ENCODE measurements at regions not wholly inside any gene's neighbourhood (a gene's known extent, or its start where the extent isn't known, plus 50 kb on each side); places are given as distances from the start of the nearest gene placed in this dataset.

DNA sequence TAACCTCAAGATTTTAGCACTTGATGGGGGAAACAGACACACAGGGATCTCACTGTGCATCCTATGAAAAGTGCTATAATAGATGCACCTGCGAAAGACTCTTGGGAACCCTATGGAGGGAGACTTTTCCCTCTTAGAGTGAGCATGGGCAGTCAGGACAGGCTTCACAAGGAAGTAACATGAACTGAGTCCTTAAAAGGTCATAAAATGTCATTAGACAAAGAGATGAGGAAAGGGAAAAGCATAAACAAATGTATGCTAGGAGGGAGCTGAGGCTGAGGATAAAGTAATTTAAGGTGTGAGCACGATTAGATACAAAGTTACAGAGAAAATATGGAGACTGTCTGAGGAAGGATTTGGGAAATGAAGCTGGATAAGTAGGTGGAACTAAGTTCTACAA, 60.6 kb upstream of the MIER3 start:
- H3K27me3 ChIP-seq (replicated peaks; ENCODE audit: control insufficient read depth, insufficient read depth, low read length): no peaks in the 10 kb centered on the region
- no peak for DNase-seq (ENCODE audit: extremely low read depth, insufficient read length)
- no peaks in the 10 kb centered on the region for H3K36me3 ChIP-seq (ENCODE audit: control insufficient read depth, insufficient read depth, low read length)
- TF ChIP-seq CTCF (IDR thresholded peaks at IDR 0.05; ENCODE audit: insufficient read depth, low read length, poor library complexity, severe bottlenecking): no peak
- no peak overlapping the region for H3K4me3 ChIP-seq (replicated peaks; ENCODE audit: low read depth, low read length)

DNA sequence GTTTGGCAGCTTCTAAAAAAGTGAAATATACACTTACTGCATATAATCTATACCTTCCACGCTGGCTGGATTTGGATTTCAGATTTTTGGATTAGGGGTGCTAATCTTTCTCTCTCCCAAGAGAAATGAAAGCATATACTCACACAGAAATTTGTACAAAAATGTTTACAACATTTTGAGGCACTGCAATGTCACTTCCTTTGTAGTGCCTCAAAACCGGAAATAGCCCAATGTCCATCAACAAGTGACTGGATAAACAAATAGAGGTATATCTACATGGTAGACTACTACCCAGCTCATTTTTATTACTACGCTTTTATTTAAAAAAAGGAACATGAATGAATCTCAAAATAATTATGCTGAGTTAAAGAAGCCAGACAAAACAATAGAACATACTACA, 74.0 kb upstream of the MIER3 start:
- no peak for DNase-seq (ENCODE audit: extremely low read depth, insufficient read length)
- Histone ChIP-seq H3K4me3 (replicated peaks; ENCODE audit: low read depth, low read length) (no peak overlapping the region), H3K27me3 (replicated peaks; ENCODE audit: control insufficient read depth, insufficient read depth, low read length) (no peaks in the 10 kb centered on the region), H3K36me3 (ENCODE audit: control insufficient read depth, insufficient read depth, low read length) (no peaks in the 10 kb centered on the region)
- TF ChIP-seq CTCF (IDR thresholded peaks at IDR 0.05; ENCODE audit: insufficient read depth, low read length, poor library complexity, severe bottlenecking): no peak

DNA sequence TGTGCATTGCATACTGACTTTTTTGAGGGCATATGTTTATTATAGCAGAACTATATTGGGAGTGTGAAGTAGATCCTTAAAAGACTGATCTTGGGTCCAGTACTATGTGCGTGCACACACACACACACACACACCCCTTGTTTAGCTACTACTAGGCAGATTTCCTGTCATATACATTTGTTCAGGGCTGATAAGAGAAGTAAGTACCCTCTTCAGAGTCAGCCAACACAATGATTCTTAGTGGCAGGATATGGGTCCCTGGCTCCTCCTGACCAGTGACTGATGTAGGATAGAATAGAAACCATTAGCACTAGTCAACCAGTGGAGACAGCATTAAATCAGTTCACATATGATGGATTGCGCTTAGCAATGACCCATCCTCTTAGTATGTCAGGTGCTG, 76.2 kb upstream of the MIER3 start:
- H3K4me3 ChIP-seq (replicated peaks; ENCODE audit: low read depth, low read length): no peak overlapping the region
- H3K27me3 ChIP-seq (replicated peaks; ENCODE audit: control insufficient read depth, insufficient read depth, low read length): no peaks in the 10 kb centered on the region
- no peak for DNase-seq (ENCODE audit: extremely low read depth, insufficient read length)
- H3K36me3 ChIP-seq (ENCODE audit: control insufficient read depth, insufficient read depth, low read length): no peaks in the 10 kb centered on the region
- TF ChIP-seq CTCF (IDR thresholded peaks at IDR 0.05; ENCODE audit: insufficient read depth, low read length, poor library complexity, severe bottlenecking): no peak

DNA sequence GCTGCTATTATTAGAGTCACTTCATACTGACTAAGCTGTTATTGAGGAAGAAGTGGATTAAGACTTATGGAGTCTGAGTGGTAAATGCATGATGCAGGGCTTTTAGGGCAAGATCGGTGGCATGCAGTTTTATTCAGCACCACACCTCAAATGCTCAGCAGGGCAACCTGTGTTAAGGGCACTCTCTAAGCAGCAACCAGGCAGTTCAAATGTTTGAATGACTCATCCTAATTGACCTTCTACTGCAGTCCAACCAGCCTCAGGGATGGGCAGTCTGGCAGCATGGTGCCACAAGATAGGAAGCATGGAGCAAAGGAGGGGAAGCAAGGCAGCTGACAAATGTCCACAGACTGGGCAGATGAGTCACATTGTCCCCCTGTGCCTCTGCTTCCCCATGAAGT, 80.2 kb upstream of the MIER3 start:
- no peak for TF ChIP-seq CTCF (IDR thresholded peaks at IDR 0.05; ENCODE audit: insufficient read depth, low read length, poor library complexity, severe bottlenecking)
- H3K4me3 ChIP-seq (replicated peaks; ENCODE audit: low read depth, low read length): no peak overlapping the region
- DNase-seq (ENCODE audit: extremely low read depth, insufficient read length): no peak
- no peaks in the 10 kb centered on the region for H3K27me3 ChIP-seq (replicated peaks; ENCODE audit: control insufficient read depth, insufficient read depth, low read length)
- H3K36me3 ChIP-seq (ENCODE audit: control insufficient read depth, insufficient read depth, low read length): no peaks in the 10 kb centered on the region

GRCh38 chr5:57033103-57033502, 81.2 kb upstream of the MIER3 start:
- DNase-seq (ENCODE audit: extremely low read depth, insufficient read length): no peak
- no peak for TF ChIP-seq CTCF (IDR thresholded peaks at IDR 0.05; ENCODE audit: insufficient read depth, low read length, poor library complexity, severe bottlenecking)
- H3K36me3 ChIP-seq (ENCODE audit: control insufficient read depth, insufficient read depth, low read length): no peaks in the 10 kb centered on the region
- no peaks in the 10 kb centered on the region for H3K27me3 ChIP-seq (replicated peaks; ENCODE audit: control insufficient read depth, insufficient read depth, low read length)
- no peak overlapping the region for H3K4me3 ChIP-seq (replicated peaks; ENCODE audit: low read depth, low read length)

GRCh38 chr5:57033503-57033902, 81.6 kb upstream of the MIER3 start:
- Histone ChIP-seq H3K4me3 (replicated peaks; ENCODE audit: low read depth, low read length) (no peak overlapping the region), H3K36me3 (ENCODE audit: control insufficient read depth, insufficient read depth, low read length) (no peaks in the 10 kb centered on the region), H3K27me3 (replicated peaks; ENCODE audit: control insufficient read depth, insufficient read depth, low read length) (no peaks in the 10 kb centered on the region)
- TF ChIP-seq CTCF (IDR thresholded peaks at IDR 0.05; ENCODE audit: insufficient read depth, low read length, poor library complexity, severe bottlenecking): no peak
- no peak for DNase-seq (ENCODE audit: extremely low read depth, insufficient read length)
